HG03457 (cell line): ENCODE measurements at regions not wholly inside any gene's neighbourhood (a gene's known extent, or its start where the extent isn't known, plus 50 kb on each side); places are given as distances from the start of the nearest gene placed in this dataset.
"Not testable (repeated sequence)": the region's sequence is repeated elsewhere in the genome, so short reads cannot be mapped to it uniquely, and the experiment has no call there.

Experiments used
- ATAC-seq: cut with Tn5 transposase; IDR thresholded peaks from one replicate; pipeline ENCODE4 v1.9.1; 2021; ENCODE audit warnings: moderate number of reproducible peaks; ENCODE audit not compliant: unreplicated experiment

- ATAC-seq, result no peak
Observed at GRCh38 chr18:66440433-66440832, 163.5 kb downstream of the CDH19 start.

DNA sequence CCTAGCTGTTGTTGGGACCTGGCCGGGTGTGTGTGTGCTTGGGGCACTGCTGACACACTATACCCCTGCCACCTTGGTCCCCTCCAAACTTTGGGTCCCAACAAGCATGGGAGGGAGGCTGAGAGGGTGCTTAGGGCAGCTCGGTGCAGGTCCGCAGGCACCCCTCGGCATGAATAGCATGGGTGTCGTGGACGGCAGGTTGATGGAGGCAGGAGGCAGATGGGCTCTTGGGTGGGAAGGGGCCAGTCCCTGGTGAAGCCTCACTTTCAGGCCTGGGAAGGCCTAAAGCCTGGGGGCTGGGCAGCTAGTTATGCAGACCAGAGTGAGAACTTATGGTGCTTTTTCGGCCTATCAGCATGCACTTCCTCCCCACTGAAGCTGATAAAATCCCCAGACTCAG is 164.2 kb downstream of the CDH19 start:
- ATAC-seq, result no peak

DNA sequence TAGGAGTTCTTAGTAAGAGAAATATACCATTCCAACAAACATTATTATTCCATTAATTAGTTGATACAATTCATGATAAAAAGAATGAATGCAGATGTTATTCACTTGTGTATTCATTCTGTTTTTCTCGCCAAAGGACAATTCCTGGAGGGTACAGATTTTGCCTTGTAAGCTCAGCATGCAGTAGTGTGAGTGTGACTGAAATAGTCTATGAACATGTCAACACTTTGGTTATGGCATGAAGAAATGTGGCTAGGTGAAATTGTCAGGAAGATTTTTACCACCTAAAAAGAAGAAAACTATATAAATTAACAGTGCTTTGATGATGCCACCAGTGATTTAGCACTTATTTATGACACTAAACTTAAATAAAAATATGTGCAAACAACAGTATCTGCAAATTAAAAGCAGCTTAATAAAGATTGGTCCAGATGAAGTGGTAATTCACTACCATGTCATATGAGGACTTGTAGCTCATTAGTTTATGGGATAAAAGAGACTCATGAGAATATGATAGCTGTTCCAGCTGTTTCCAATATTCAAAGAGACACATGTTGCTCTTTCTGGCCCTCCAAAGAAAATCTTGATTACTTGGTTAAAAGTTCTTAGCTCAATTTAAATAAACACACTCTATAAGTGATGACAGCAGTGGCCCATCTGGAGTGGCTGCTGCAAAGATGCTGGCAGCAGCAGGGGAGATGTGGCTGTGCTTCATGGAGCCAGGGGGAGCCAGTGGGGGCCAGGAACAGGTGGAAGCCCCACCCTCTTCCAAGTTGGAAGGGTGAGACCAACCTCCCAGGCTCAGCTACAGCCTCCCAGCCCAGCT is 165.0 kb downstream of the CDH19 start:
- ATAC-seq, result no peak

DNA sequence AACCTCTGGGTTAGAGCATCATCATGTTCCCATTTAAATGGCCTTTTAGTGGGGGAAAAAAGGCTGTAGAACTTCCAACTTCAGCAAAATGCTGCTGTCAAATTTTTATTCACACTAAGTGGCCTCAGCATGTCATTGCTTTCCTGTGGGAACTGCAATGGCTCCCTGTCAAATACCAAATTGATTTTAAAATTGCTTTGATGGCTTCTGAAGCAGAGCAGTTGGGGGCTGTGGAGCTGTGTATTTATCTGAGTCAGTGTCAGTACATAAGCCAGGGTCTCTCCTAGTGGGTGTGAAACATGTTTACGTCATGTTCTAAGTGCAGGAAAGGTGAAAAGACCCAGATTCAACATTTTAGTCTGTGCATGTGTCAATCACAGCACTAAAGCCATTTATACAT is 171.3 kb downstream of the CDH19 start:
- no peak for ATAC-seq

- no peak for ATAC-seq
Observed at GRCh38 chr18:66428795-66429194, 175.1 kb downstream of the CDH19 start.

GRCh38 chr18:66419400-66419799 is 184.5 kb downstream of the CDH19 start:
- ATAC-seq, result no peak

- no peak for ATAC-seq
Observed at GRCh38 chr18:66410692-66411091, 193.2 kb downstream of the CDH19 start.

- no peak for ATAC-seq
Observed at GRCh38 chr18:66395671-66396218, 208.1 kb downstream of the CDH19 start.

- ATAC-seq, result no peak
Observed at GRCh38 chr18:66393463-66393862, 210.4 kb downstream of the CDH19 start.

GRCh38 chr18:66377291-66377690 is 226.6 kb downstream of the CDH19 start:
- ATAC-seq, result no peak

- ATAC-seq, result not testable (repeated sequence)
Observed at GRCh38 chr18:66375391-66375790, 228.5 kb downstream of the CDH19 start.

DNA sequence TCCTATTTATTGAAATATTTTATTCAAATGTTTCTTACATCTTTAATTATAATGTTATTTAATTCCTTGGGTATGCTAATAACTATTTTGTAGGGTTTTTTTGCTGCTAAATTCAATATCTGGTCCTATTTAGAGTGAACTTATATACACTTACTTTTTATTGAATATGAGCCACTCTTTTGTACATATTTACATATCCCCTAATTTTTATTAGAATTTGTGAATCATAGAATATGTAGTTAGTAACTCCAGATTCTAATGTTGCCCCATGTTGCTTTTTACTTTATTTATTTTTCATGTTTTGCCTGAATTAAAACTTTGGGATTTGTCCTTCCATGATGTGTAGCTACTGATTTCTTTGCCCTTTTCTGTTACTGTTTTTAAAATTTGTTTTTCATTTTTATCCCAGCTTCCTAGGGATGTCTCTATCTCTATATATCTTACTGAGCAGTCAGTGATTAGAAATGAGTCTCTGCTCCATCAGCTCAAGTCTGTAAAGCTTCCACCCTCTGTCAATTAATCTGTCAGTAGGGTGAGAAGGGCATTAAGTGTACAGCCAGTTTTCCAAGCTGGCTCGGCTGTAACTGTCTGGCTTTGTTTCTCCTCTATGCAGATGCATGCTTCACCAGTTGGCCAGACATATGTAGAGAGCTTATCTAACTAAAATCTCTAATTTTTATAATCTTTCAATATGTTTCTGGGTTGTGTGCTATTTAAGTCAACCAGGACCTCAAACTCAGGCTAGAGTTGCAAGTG is 256.9 kb downstream of the CDH19 start:
- ATAC-seq, result no peak

GRCh38 chr18:66344227-66344626 is 259.7 kb downstream of the CDH19 start:
- no peak for ATAC-seq

- no peak for ATAC-seq
Observed at GRCh38 chr18:66342577-66342976, 261.3 kb downstream of the CDH19 start.

- ATAC-seq, result no peak
Observed at GRCh38 chr18:66334534-66334933, 269.4 kb downstream of the CDH19 start.

DNA sequence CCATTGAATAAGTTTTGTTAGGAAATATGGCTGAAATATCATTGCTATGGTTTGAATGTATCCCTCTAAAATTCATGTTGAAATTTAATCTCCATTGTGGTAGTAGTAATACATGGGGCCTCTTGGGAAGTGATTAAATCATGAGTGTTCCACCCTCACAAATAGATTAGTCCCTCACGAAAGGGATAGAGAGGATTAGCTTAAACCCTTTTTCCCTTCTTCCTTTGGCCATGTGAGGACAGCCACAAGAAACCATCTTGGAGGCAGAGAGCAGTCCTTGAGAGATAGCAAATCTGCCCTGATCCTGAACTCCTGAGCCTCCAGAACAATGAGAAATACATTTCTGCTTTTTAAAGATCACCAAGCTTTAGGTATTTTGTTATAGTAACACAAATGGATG is 274.2 kb downstream of the CDH19 start:
- no peak for ATAC-seq

- no peak for ATAC-seq
Observed at GRCh38 chr18:66328296-66328878, 275.5 kb downstream of the CDH19 start.

DNA sequence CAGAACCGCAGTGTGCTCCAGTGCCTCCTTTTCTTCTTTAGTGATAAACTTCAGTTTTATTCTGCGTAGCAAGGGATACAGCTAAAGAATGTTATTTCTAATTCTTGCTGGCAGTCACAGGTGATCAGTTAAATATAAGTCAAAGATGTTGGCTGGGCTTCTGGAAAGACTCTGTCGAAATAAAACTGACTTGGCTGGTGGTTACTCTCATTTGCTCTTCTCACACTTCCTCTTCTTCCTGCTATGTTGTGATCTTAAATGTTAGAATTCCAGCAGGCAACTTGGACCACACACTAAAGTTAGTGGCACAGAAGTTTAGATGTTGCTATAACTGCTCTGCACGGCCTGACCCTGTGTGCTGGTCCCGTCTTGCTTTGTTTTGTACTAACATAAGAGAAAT is 278.6 kb downstream of the CDH19 start:
- ATAC-seq, result no peak

GRCh38 chr18:66324616-66325015 is 279.3 kb downstream of the CDH19 start:
- no peak for ATAC-seq

- no peak for ATAC-seq
Observed at GRCh38 chr18:66317243-66318090, 286.4 kb downstream of the CDH19 start.

GRCh38 chr18:66316701-66317100 is 287.2 kb downstream of the CDH19 start:
- no peak for ATAC-seq
